Left lung (tissue), 4 donors: ENCODE measurements at regions not wholly inside any gene's neighbourhood (a gene's known extent, or its start where the extent isn't known, plus 50 kb on each side); places are given as distances from the start of the nearest gene placed in this dataset.

Experiments used
- ATAC-seq: fragments of 200-7000 bp; cut with Tn5 transposase; one replicate; pipeline ENCODE4 v1.9.1; 2020; ENCODE audit warnings: moderate library complexity
- DNase-seq, 4 donors: peaks; one replicate each; pipeline ENCODE4 v3.0.0-alpha.2; 2013 to 2020
- H3K27ac ChIP-seq, 2 donors: fragments of 200-600 bp; sonication (generic) in 1 of 2; one replicate each; pipeline versions ENCODE4 v1.5.0 to v1.8.0; 2020 to 2021
- H3K27me3 ChIP-seq, 2 donors: fragments of 200-600 bp; sonication (generic) in 1 of 2; one replicate each; pipeline versions ENCODE4 v1.5.0 to v1.8.0; 2020 to 2021
- H3K36me3 ChIP-seq, 2 donors: fragments of 200-600 bp; sonication (generic) in 1 of 2; one replicate each; pipeline versions ENCODE4 v1.5.0 to v1.8.0; 2020 to 2021
- H3K4me1 ChIP-seq, 2 donors: fragments of 200-600 bp; one replicate each; pipeline ENCODE4 v1.8.0; 2021
- H3K4me3 ChIP-seq, 2 donors: fragments of 200-600 bp; sonication (generic) in 1 of 2; one replicate each; pipeline versions ENCODE4 v1.5.0 to v1.8.0; 2020 to 2021; ENCODE audit warnings: mild to moderate bottlenecking in 1 of 2
- H3K9me3 ChIP-seq, 2 donors: fragments of 200-600 bp; sonication (generic) in 1 of 2; one replicate each; pipeline versions ENCODE4 v1.5.0 to v1.8.0; 2020 to 2021
- intact Hi-C, 2 donors: fragments of 100-400 bp; cut with DNase I; formaldehyde crosslinking; loops; one replicate each; pipeline versions ENCODE4 v1.11.2 to v1.14.2; 2022
- TF ChIP-seq, protein P1 (sequence below), 2 donors: fragments of 200-600 bp; sonication (generic) in 1 of 2; IDR thresholded peaks; one replicate each; pipeline versions ENCODE4 v1.5.0 to v1.8.0; 2021; ENCODE audit warnings: antibody characterized with exemption in 2 of 2
- donor health status: DM: no; HTN: yes; CAD: no.
- donor health status: DM: no; HTN: no; CAD: no.

DNA sequence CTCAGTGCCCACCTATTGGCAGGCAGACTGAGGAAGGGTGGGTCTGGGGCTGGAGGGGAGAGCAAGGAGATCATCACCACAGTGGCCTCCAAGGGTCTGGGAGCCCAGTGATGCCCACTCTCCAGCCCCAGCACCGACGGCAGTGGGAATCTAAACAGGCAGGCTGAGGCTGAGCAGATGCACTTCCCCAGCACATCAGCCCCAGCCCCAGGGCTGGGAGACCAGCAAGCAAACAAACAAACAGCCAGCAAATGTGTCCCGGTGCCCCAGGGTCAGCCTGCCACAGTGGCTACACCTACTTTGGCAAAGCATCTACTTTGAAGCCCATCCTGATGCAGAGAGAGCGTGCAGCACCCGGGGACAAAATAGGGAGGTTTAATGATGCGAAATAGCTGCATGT is 216.3 kb upstream of the ZC3H12A start:
- TF ChIP-seq, protein P1, sequence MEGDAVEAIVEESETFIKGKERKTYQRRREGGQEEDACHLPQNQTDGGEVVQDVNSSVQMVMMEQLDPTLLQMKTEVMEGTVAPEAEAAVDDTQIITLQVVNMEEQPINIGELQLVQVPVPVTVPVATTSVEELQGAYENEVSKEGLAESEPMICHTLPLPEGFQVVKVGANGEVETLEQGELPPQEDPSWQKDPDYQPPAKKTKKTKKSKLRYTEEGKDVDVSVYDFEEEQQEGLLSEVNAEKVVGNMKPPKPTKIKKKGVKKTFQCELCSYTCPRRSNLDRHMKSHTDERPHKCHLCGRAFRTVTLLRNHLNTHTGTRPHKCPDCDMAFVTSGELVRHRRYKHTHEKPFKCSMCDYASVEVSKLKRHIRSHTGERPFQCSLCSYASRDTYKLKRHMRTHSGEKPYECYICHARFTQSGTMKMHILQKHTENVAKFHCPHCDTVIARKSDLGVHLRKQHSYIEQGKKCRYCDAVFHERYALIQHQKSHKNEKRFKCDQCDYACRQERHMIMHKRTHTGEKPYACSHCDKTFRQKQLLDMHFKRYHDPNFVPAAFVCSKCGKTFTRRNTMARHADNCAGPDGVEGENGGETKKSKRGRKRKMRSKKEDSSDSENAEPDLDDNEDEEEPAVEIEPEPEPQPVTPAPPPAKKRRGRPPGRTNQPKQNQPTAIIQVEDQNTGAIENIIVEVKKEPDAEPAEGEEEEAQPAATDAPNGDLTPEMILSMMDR (IDR thresholded peaks at IDR 0.05) = no peak
- no peaks in the 10 kb centered on the region for H3K4me1 ChIP-seq
- no peak for DNase-seq
- no peak overlapping the region for H3K4me3 ChIP-seq
- no peaks in the 10 kb centered on the region for H3K9me3 ChIP-seq
- H3K27me3 ChIP-seq = peaks cover 0 to 83% of the 10 kb centered on the region in 2 donors
- intact Hi-C loops = no loop called here
- no peak overlapping the region for H3K27ac ChIP-seq
- ATAC-seq = no peak
- H3K36me3 ChIP-seq = no peaks in the 10 kb centered on the region

- Histone ChIP-seq H3K27me3 (peaks cover 0 to 75% of the 10 kb centered on the region in 2 donors), H3K4me3 (no peak overlapping the region), H3K36me3 (no peaks in the 10 kb centered on the region), H3K4me1 (no peaks in the 10 kb centered on the region), H3K27ac (no peak overlapping the region), H3K9me3 (no peaks in the 10 kb centered on the region)
- DNase-seq (no peak), ATAC-seq (no peak)
- TF ChIP-seq, protein P1 (IDR thresholded peaks at IDR 0.05) = no peak
- intact Hi-C loops = no loop called here
Observed at GRCh38 chr1:37259019-37259418, 215.4 kb upstream of the ZC3H12A start.

DNA sequence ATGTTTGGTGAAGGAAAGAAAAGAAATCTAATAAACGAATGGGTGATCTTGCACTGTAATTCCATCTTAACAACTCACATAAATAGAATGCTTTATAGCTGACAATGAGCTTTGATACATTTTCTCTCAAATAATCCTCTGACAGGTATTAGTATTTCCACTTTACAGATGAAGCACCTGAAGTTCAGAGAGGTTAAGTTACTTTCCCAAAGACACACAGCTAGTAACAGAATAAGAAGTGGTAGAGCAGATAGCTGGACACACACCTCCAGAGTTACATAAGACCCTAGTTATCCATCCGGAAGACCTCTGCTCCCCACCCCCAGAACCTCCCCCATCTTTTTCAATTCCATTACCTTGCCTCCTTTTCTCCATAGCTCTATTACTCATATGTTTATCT is 213.3 kb upstream of the ZC3H12A start:
- Histone ChIP-seq H3K27me3 (peaks cover 0 to 69% of the 10 kb centered on the region in 2 donors), H3K4me1 (no peaks in the 10 kb centered on the region), H3K4me3 (no peak overlapping the region), H3K9me3 (no peaks in the 10 kb centered on the region), H3K36me3 (no peaks in the 10 kb centered on the region), H3K27ac (no peak overlapping the region)
- ATAC-seq (no peak), DNase-seq (no peak)
- intact Hi-C loops = no loop called here
- TF ChIP-seq, protein P1 (IDR thresholded peaks at IDR 0.05) = no peak

GRCh38 chr1:37262439-37263170 is 211.8 kb upstream of the ZC3H12A start:
- Histone ChIP-seq H3K9me3 (no peaks in the 10 kb centered on the region), H3K36me3 (no peaks in the 10 kb centered on the region), H3K4me1 (no peaks in the 10 kb centered on the region), H3K4me3 (no peak overlapping the region), H3K27me3 (peaks cover 0 to 54% of the 10 kb centered on the region in 2 donors), H3K27ac (no peak overlapping the region)
- no peak for DNase-seq
- intact Hi-C loops = no loop called here
- no peak for ATAC-seq
- TF ChIP-seq, protein P1 (IDR thresholded peaks at IDR 0.05) = no peak

- Histone ChIP-seq H3K4me3 (no peak overlapping the region), H3K4me1 (no peaks in the 10 kb centered on the region), H3K27me3 (peaks cover 0 to 33% of the 10 kb centered on the region in 2 donors), H3K27ac (no peak overlapping the region), H3K36me3 (no peaks in the 10 kb centered on the region), H3K9me3 (no peaks in the 10 kb centered on the region)
- intact Hi-C loops = no loop called here
- no peak for DNase-seq
- TF ChIP-seq, protein P1 (IDR thresholded peaks at IDR 0.05) = no peak
- no peak for ATAC-seq
Observed at GRCh38 chr1:37265156-37265555, 209.2 kb upstream of the ZC3H12A start.
